Activated CD4-positive, alpha-beta T cell treated with anti-CD3 and anti-CD28 coated beads, Interleukin-2, amount 50 U/mL, for 4 hours (primary cell): ENCODE measurements at regions not wholly inside any gene's neighbourhood (a gene's known extent, or its start where the extent isn't known, plus 50 kb on each side); places are given as distances from the start of the nearest gene placed in this dataset.

ENCODE experiments used
- DNase-seq, 2 experiments: peaks; one replicate each; pipeline ENCODE4 v3.0.0-alpha.2; 2020

DNA sequence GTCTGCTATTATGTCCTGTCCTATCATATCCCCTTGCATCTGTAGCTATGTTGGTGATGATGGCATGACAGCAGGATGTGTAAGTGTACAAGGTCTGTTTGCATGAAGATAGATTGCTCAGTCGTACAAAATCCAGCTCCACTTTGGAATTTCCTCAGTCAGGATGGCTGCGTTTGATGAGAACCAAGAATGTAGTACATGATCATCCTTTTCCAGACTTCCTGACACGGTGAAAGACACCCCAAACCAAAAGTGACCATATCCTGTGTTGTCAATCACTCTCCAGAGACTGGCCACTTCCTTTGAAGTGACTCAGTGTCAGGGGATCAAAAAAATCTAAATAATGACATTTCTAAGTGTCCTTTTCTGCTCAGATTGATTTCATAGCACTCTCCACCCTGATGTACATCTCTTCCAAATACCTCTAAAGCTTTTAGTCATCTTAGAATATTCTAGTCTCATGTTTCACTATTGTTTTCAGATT is 213.4 kb downstream of the PLK2 start:
- DNase-seq: no peak

- no peak for DNase-seq
Observed at GRCh38 chr5:58245476-58245840, 214.4 kb downstream of the PLK2 start.

DNA sequence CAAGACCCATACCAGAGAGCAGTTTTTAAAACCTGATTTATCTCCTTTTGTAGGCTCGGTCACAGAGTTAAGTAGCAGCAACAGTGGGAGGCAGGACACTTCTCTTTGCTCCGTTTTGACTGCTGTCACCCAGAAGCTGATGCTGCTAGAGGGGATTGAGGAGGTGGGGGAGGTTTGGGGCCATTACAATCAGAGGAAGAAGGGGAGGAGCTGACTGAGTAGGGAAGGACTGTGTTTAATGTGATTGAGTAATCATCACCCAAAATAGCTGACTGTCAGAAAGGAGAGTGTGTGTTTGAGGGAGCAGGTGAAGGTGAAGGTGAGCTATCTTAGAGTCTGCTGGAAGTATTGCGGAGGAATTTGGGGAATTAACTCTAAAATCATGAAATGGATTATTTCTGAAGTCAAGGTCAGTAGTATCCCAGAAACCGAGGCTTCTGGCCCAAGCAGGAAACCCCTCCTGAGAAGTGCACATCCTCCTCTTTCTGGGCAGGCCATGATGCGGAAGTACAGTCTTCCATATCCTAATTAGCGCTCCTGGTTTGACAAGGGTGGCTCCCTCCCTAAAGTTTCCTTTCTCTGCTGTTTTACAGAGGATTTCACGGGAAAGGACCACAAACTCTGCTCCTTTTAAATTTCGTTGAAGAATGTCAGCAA is 214.9 kb downstream of the PLK2 start:
- no peak for DNase-seq

DNA sequence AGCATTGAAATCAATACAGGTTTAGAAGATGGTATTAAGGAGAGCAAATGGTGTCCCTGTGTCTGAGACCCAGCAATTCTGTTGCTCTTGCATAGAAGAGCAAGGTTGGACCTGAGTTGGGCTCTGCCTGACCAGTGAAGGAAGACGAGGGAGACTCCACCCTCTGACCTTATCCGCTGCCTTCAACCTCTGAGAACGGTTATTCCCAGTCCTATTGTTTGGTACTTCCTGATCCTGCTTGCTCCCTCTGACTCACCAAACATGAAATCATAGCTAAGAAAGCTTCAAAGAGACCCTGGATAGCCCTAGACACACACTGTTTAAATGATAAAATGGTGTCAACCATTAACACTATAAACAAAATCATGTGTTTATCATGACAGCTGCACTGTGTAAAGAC is 218.5 kb downstream of the PLK2 start:
- no peak for DNase-seq

GRCh38 chr5:58240322-58240721 is 219.6 kb downstream of the PLK2 start:
- DNase-seq: no peak

- no peak for DNase-seq
Observed at GRCh38 chr5:58239731-58240130, 220.2 kb downstream of the PLK2 start.

DNA sequence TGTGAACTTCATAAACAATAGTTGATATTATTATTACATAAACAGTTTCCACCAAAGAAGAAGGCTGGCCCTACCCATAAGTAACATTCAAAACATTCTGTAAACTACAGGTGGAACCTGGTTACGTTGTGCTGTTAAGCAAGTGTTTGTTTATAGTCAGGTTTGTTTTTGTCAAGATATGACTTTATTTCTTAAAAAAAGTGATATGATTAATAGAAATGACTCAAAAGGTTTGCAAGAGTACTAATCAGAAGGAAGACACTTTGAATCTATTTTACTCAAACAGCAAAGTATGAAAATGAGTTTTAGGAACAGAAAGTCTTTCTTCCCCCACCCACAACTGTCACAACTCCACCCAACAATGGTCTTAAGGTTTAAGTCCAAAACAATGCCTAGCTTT is 220.8 kb downstream of the PLK2 start:
- no peak for DNase-seq

DNA sequence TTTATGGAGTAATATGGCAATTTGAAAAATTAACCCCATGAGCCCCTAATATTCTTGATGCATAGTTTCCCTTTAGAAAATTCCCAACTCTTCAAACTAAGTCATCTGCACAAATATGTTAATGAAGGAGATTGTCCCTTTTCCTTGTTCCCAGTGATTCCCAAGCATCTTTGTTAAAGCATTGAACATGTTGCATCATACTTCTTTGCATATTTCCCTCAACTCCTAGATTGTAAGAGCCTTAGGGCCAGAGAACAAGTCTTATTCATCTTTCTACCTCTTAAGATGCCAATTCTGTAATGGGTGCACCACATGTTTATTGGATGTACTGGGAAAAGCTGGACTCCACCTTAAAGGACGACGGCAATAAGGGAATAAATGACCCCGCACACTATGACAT is 223.4 kb downstream of the PLK2 start:
- DNase-seq: no peak

DNA sequence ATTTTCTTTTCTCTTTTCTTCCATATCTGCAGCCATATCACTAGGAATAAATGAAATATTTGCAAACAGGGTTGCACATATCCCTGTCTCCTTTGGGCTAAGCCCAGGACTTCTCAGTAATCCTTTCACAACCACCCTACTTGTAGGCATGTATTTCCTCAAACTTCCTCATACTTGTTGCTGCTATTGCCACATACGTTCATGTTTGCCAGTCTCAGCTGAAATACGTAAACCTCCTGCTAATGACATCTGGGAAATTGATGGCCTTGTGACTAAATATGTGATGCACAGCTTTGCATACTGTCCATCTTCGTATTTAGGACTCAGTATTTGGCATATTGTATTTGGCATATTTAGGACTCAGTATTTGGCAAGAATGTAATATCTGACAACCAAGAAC is 224.6 kb downstream of the PLK2 start:
- DNase-seq: no peak

GRCh38 chr5:58232130-58232529 is 227.8 kb downstream of the PLK2 start:
- no peak for DNase-seq

- no peak for DNase-seq
Observed at GRCh38 chr5:58231041-58231440, 228.8 kb downstream of the PLK2 start.

DNA sequence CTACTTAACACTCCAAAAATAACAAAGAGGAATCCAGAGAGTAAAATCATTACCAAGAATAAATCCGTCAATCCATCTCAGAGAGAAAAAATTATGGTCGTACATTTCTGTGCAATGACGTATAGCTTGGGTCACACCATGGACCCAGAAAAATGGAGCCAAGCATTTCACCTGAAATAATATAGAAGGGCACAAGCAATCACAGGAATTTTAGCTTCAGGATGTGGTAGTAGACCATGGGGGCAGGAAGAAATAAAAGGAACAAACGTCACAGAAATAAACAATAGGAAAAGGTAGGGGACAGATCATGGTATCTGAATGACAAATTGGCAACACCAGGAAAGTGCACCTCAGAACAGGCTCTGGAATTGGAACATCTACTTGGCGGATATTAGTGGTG is 231.0 kb downstream of the PLK2 start:
- no peak for DNase-seq

DNA sequence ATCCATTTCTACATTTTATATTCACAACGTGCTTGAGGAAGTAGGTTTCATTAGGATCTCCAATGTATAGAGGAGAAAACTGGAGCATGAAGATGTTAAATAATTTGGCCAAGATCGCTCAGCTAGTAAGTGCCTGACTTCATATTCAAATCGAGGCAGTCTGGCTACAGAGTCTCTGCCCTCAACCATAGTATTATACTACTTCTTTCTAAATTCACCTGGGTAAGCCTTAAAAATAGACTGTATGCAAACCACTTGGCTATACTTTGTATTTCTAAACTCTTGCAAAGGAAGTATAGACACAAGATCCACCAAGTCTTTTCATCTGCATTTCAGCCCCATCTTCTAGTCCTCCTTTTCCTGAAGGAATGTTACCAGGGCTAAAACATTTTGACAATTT is 232.0 kb downstream of the PLK2 start:
- no peak for DNase-seq

DNA sequence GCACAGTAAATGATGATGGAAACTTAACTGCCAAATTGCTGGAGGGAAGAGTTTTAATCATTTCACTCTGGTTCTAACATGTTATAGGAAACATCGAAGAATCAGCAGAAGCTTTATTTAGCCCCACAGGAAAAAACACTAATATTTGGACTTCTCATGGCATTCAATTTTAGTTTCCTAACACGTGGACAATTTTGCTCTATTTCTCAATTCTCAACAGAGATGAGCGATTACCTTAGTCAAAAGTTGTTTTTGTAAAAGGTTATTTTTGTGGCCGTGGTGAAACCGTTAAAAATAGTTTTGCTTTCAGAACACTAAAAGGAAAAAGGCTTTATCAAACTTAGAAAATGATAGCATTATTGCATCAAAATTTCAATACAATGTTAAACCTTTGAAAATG is 235.2 kb downstream of the PLK2 start:
- DNase-seq: no peak

DNA sequence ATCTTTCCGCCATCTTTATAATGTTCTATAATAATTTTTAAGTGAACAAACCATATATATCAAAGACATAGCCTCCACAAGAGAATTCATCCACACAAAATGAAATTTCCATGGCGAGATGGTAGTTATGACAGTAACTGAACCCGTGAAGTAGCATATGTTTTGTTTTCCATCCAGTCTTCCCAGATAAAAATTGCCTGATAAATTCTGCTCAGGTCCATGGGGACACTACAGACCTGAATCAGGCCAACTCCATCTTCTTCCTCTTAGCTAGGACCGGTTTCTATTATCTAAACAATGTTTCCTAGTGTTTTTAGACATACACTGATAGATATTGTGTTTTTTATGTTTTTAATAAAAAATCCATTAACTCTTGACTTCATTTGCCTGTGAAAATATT is 235.7 kb downstream of the PLK2 start:
- DNase-seq: no peak

- no peak for DNase-seq
Observed at GRCh38 chr5:58215364-58215763, 244.5 kb downstream of the PLK2 start.

- DNase-seq: no peak
Observed at GRCh38 chr5:58211441-58211840, 248.4 kb downstream of the PLK2 start.

DNA sequence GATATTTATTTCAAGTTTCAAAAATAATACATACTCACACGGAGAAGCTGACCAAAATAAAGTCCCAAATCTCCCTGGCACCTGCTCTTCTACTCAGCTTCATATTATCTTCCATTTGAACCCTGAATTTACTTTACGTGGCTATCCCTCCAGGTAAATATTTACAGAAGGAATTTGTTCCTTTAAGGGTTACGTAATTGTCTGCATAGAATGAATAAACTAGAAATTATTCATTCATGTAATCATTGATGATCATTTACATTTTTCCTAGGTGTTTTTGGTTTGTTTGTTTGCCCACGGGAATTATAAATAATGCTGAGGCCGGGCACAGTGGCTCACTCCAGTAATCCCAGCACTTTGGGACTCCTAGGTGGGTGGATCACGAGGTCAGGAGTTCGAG is 251.2 kb downstream of the PLK2 start:
- no peak for DNase-seq

DNA sequence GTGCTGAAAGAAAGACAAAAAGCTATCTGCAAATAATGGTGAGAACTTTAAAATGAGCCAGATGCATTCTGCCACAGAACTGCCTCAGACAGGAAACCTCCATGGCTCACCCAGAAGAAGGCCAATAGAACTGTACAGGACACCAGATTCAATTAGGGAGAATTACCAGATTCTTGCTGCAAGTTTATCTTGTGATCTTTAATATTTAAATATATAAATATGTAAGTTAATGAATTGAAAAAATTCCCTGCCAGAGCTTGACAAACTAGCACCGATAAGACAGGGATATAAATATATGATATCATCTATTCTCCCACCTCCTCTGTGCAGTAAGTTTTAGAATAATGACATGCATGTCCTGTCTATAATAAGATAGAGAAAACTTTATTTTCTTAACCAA is 252.8 kb downstream of the PLK2 start:
- no peak for DNase-seq

DNA sequence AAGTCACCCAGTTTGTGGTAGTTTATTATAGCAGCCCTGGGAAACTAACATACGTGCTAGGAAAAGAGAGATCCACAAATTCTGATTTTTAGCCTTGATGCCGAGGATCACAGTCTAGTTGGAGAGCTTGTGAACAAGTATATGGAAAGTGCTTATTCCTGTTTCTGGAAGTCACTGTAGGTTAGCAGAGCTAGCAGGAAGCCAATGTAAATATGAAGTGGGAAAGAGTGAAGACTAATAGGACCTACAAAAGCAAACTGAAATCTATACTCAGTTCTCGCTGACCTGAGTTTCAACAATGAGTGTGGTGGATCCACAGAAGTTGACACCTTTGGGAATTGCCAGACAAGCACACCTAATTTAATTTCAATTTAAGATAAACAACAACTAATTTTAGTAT is 254.9 kb downstream of the PLK2 start:
- no peak for DNase-seq

- DNase-seq: no peak
Observed at GRCh38 chr5:58202941-58203444, 256.9 kb downstream of the PLK2 start.

- no peak for DNase-seq
Observed at GRCh38 chr5:58201922-58202648, 257.8 kb downstream of the PLK2 start.

- no peak for DNase-seq
Observed at GRCh38 chr5:58200451-58200850, 259.4 kb downstream of the PLK2 start.

GRCh38 chr5:58199087-58199486 is 260.8 kb downstream of the PLK2 start:
- no peak for DNase-seq

DNA sequence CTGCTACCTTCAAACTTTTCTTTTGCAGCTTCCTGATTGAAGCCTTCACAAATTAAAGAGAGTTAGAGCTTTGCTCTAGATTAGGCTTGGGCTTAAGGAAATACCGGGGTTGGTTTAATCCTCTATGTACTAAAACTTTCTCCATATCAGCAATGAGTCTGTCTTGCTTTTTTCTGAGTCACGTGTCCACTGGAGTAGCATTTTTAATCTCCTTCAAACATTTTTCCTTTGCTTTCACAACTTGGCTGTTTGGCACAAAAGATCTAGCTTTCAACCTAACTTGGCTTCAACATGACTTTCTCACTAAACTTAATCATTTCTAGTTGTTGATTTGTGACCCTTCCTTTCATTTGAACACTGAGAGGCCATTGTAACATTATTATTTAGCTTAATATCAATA is 261.6 kb downstream of the PLK2 start:
- DNase-seq: no peak
